Neutrophil (primary cell): ENCODE measurements at regions not wholly inside any gene's neighbourhood (a gene's known extent, or its start where the extent isn't known, plus 50 kb on each side); places are given as distances from the start of the nearest gene placed in this dataset.

Experiments used
- H3K27ac ChIP-seq: fragments of 200-600 bp; sonication (generic); 2 replicates; pipeline ENCODE4 v1.5.1; 2016; ENCODE audit warnings: mild to moderate bottlenecking, moderate library complexity
- H3K27me3 ChIP-seq: fragments of 200-600 bp; sonication (generic); 2 replicates; pipeline ENCODE4 v1.6.0; 2016; ENCODE audit warnings: mild to moderate bottlenecking
- H3K36me3 ChIP-seq: fragments of 200-600 bp; sonication (generic); 2 replicates; pipeline ENCODE4 v1.5.1; 2017
- H3K4me1 ChIP-seq, 2 experiments: fragments of 200-600 bp in 1 of 2; sonication (generic) in 1 of 2; 1 replicate in 1 of 2; 2 replicates in 1 of 2; pipeline versions ENCODE4 v1.5.1 to v1.6.1; 2013 to 2016; ENCODE audit warnings: low read depth in 1 of 2, low read length in 1 of 2, mild to moderate bottlenecking in 1 of 2, moderate library complexity in 1 of 2; ENCODE audit not compliant: control insufficient read depth in 1 of 2, insufficient read depth in 1 of 2
- H3K4me3 ChIP-seq, 2 experiments: fragments of 200-600 bp in 1 of 2; sonication (generic) in 1 of 2; 1 replicate in 1 of 2; 2 replicates in 1 of 2; pipeline ENCODE4 v1.5.1; 2013 to 2016; ENCODE audit warnings: low read depth in 1 of 2, low read length in 1 of 2, mild to moderate bottlenecking in 1 of 2, moderate library complexity in 1 of 2
- H3K9me3 ChIP-seq: fragments of 200-600 bp; sonication (generic); 2 replicates; pipeline ENCODE4 v1.5.1; 2016
- TF ChIP-seq, protein P1 (sequence below): fragments of 200-600 bp; sonication (generic); IDR thresholded peaks from 2 replicates; pipeline ENCODE4 v1.5.1; 2016; ENCODE audit warnings: antibody characterized with exemption

DNA sequence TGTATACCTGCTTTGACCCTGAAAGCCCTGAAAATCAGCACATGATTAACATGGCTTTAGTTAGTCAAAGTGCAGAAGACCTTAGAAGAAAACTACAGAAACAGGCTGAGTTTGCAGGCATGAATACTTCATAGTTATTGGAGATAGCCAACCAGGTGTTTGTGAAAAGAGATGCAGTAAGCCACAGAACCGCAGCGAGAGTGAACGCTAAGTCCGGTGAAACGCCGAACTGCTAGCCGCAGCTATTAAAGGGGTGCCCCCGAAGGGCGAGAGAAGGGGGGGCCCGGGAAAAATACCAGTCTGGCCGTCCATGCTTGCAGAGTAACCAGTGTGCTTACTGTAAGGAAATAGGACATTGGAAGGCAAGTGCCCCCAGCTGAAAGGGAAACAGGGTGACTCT lies 784.0 kb upstream of the TMEM132C start:
- H3K4me1 ChIP-seq, result no peaks in the 10 kb centered on the region
- H3K36me3 ChIP-seq, result no peaks in the 10 kb centered on the region
- no peak overlapping the region for H3K4me3 ChIP-seq
- TF ChIP-seq, protein P1, sequence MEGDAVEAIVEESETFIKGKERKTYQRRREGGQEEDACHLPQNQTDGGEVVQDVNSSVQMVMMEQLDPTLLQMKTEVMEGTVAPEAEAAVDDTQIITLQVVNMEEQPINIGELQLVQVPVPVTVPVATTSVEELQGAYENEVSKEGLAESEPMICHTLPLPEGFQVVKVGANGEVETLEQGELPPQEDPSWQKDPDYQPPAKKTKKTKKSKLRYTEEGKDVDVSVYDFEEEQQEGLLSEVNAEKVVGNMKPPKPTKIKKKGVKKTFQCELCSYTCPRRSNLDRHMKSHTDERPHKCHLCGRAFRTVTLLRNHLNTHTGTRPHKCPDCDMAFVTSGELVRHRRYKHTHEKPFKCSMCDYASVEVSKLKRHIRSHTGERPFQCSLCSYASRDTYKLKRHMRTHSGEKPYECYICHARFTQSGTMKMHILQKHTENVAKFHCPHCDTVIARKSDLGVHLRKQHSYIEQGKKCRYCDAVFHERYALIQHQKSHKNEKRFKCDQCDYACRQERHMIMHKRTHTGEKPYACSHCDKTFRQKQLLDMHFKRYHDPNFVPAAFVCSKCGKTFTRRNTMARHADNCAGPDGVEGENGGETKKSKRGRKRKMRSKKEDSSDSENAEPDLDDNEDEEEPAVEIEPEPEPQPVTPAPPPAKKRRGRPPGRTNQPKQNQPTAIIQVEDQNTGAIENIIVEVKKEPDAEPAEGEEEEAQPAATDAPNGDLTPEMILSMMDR, result no peak
- H3K9me3 ChIP-seq, result no peaks in the 10 kb centered on the region
- no peak overlapping the region for H3K27ac ChIP-seq
- H3K27me3 ChIP-seq, result no peaks in the 10 kb centered on the region

DNA sequence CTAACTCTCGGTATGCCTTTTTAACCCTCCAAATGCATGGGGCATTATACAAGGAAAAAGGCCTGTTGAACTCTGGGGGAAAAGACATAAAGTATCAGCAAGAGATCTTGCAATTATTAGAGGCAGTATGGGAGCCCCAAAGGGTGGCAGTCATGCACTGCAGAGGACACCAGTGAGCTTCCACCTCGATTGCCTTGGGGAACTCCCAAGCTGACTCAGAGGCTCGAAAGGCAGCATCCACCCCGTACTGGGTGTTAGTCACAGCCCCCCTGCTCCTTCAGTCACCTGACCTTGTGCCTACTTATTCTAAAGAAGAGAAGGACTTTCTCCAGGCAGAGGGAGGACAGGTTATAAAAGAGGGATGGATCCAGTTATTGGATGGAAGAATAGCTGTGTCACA lies 781.4 kb upstream of the TMEM132C start:
- Histone ChIP-seq H3K36me3 (no peaks in the 10 kb centered on the region), H3K9me3 (no peaks in the 10 kb centered on the region), H3K4me3 (no peak overlapping the region), H3K27ac (no peak overlapping the region), H3K4me1 (no peaks in the 10 kb centered on the region), H3K27me3 (no peaks in the 10 kb centered on the region)
- TF ChIP-seq, protein P1, result no peak

DNA sequence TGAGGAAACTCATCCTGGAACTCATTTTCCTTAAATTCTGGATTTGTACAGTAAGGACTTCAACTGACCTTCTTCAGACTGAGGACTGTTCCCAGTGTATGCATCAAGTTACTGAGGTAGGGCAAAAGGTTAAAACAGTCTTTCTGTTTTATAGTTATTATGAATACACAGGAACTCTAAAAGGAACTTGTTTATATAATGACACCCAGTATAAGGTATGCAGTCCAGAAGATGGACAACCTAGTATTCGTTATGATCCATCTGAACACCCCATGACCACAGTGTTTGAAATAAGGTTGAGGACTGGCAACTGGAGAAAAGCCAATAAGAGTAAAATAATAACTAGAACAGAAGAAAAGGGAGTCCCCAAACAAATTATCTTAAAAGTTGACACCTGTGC lies 779.9 kb upstream of the TMEM132C start:
- H3K9me3 ChIP-seq, result no peaks in the 10 kb centered on the region
- no peaks in the 10 kb centered on the region for H3K27me3 ChIP-seq
- H3K36me3 ChIP-seq, result no peaks in the 10 kb centered on the region
- H3K4me1 ChIP-seq, result no peaks in the 10 kb centered on the region
- TF ChIP-seq, protein P1, result no peak
- H3K27ac ChIP-seq, result no peak overlapping the region
- H3K4me3 ChIP-seq, result no peak overlapping the region

DNA sequence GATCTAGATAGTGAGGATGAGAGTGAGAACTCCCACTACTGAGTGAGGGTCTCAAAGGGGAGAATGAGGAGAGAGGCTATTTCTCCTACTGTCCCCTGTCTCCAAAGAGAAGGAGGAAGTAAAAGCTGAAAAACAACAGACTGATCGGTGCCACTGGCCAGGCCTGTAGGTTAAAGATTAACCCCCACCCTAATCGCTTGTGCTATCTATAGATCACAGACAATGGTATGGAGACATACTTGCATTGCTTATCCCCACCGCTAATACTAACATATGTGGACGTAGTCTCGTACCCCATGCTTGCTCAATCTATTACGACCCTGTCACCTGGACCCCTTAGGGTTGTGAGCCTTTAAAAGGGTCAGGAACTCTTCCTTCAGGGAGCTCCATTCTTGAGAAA lies 777.9 kb upstream of the TMEM132C start:
- Histone ChIP-seq H3K4me1 (no peaks in the 10 kb centered on the region), H3K36me3 (no peaks in the 10 kb centered on the region), H3K9me3 (no peaks in the 10 kb centered on the region)

DNA sequence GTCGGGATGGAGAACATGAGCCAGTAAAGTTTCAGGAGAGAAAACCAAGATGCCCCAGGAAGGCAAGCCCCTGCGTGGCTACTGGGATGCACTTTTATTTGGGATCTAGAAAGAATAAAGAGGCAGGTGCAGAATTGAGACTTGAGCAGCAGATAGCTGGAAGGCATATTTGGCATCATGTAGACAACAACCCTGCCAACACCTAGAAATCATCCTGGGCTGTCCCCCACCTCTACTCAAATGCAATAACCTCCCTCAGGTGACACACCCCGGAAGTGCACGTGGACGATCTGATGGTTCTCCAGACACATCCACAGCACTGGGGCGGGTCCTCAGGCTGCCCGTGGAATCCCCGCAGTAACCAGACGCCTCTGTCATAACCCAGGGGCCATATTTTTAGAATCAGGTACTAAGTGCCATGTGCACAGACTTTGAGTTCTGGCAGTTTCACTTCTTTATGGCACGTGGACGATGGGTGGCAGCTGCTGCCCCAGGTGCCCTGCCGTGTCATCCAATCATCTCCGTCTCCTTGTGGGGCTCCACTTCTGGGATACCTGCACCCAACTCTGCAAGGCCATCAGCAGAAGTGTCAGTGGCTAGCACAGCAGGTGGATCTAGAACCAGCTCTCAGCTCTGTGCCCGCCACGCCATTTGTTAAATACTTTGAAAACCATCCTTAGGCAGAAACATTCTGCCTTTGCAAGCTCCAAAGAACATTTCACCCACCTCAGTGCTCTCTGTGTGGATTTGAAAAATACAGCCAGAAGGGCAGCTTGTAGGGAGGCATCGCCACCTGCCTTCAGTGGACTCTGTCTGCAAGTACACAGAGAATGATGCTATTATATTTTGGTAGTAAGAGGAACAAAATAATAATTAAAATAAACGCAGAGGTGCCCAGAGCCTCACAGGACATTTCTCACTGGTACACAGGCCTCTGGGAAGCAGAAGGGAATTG lies 771.7 kb upstream of the TMEM132C start:
- Histone ChIP-seq H3K4me1 (no peaks in the 10 kb centered on the region), H3K9me3 (no peaks in the 10 kb centered on the region), H3K27ac (no peak overlapping the region), H3K36me3 (no peaks in the 10 kb centered on the region), H3K4me3 (no peak overlapping the region), H3K27me3 (no peaks in the 10 kb centered on the region)
- TF ChIP-seq, protein P1, result no peak

More for the DNA sequence above, 777.9 kb upstream of the TMEM132C start:
- TF ChIP-seq, protein P1, result no peak
- Histone ChIP-seq H3K27ac (no peak overlapping the region), H3K27me3 (no peaks in the 10 kb centered on the region), H3K4me3 (no peak overlapping the region)
